ES-I3 (cell line): ENCODE measurements at regions not wholly inside any gene's neighbourhood (a gene's known extent, or its start where the extent isn't known, plus 50 kb on each side); places are given as distances from the start of the nearest gene placed in this dataset.

Experiments
- H3K36me3 ChIP-seq: 2 replicates; pipeline ENCODE4 v1.6.1; 2013; ENCODE audit warnings: mild to moderate bottlenecking, low read length, control low read depth, moderate library complexity; ENCODE audit not compliant: insufficient read depth
- H3K4me1 ChIP-seq: 2 replicates; pipeline ENCODE4 v1.6.1; 2013; ENCODE audit warnings: mild to moderate bottlenecking, control low read depth, low read length; ENCODE audit not compliant: insufficient read depth
- H3K9ac ChIP-seq: 2 replicates; pipeline ENCODE4 v1.6.1; 2013; ENCODE audit warnings: low read depth, mild to moderate bottlenecking, low read length, moderate library complexity
- H3K9me3 ChIP-seq: 2 replicates; pipeline ENCODE4 v1.6.1; 2013; ENCODE audit warnings: mild to moderate bottlenecking, low read length, moderate library complexity; ENCODE audit not compliant: control insufficient read depth, insufficient read depth

DNA sequence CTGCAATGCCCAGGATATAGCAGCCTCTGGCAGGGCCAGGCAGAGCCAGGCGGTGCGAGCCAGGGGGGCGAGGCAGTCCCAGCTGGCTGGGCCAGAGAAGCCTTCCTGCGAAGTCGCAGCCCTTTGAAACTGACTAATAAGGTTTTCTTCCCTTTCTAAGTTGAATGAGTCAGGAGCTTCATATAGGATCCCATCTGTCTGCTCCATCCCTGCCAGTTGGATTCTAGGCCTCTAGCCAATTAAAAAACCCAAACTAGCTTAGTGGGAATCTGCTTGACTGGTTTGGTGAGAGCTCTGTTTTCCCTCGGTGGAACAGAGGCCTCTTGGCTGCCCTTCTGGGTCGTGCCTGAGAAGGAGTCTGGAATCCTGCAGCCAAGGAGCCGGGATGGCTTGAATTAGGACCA is 70.1 kb upstream of the RAPGEF1 start:
- no peaks in the 10 kb centered on the region for H3K9me3 ChIP-seq
- H3K4me1 ChIP-seq, result peaks cover 28% of the 10 kb centered on the region
- H3K9ac ChIP-seq, result no peak overlapping the region
- no peaks in the 10 kb centered on the region for H3K36me3 ChIP-seq

DNA sequence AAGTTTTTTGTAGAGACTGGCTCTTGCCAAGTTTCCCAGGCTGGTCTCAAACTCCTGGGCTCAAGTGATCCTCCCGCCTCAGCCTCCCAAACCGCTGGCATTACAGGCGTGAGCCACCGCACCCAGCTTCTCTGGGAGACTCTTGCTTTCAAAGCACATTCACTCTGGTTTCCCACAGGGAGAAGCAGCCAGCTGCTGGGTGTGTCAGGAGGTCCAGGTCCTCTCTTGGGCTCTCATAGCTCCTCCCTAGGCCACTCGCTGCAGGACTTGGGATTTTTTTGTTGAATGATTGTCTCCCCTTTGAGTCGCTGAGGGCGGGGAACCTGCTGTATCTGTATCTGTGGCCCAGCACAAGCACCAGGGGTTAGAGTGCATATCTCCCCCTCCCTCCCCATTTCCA is 68.4 kb upstream of the RAPGEF1 start:
- Histone ChIP-seq H3K4me1 (peaks cover 28% of the 10 kb centered on the region), H3K36me3 (no peaks in the 10 kb centered on the region), H3K9me3 (no peaks in the 10 kb centered on the region), H3K9ac (no peak overlapping the region)

DNA sequence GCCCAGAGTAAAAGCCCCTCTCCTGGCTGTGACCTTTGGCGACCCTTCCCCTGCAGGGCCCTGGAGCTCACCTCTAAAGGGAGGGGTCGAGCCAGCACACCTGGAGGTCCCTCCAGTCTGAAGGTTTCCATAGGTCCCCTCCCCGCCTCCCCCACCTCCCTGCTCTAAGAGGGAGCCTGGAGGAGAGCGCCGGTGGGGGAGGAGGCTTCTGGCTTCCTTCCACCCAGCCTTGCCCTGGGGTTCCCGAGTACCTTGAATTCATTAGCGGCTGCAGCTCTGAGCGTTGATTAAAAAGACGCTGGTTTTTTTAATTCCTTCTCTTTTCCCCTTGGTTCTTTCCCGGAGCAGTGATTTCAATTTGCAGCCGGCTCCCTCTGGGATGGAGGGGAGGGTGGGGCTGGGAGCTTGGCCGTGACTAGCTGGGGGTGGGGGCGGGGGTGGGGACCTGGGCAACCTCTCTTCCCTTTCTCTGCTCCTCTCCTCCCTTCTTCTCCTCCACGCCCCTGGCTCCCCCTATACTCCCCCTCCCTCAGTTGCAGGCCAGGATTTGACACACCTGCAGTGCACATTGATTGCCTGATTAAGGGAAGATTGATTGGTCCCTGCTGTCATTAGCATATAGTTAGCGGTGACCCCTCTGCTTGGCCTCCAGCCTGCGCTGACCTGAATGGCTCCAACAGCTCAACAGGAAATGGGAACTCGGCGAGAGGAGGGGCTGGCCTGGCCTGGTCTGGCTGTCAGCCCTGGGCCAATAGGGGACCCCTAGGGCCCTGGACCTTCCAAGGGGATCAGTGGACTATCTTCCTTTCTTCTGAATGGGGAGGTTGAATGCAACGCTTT is 67.5 kb upstream of the RAPGEF1 start:
- H3K4me1 ChIP-seq, result peaks cover 28% of the 10 kb centered on the region
- no peaks in the 10 kb centered on the region for H3K9me3 ChIP-seq
- peak overlapping the region; percentile 46 for H3K9ac ChIP-seq
- H3K36me3 ChIP-seq, result no peaks in the 10 kb centered on the region

DNA sequence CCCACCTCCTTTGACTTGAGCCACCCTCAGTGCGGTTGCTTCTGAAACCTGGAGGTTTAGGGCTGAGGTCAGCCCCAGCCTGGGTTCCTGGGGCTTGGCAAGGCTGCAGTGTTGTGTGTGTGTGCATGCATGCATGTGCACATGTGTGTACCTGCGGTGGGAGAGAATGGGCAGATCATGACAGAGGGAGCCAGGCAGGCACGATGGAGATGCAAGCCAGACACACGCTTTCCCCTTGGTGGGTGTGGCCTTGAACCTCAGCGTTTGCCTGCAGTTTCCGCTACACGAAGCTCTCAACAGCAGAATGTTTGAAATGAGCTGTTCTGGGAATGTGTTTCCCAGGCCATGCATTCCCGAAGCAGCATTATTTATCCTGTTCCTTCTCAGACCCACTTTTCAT is 65.9 kb upstream of the RAPGEF1 start:
- Histone ChIP-seq H3K9me3 (no peaks in the 10 kb centered on the region), H3K36me3 (no peaks in the 10 kb centered on the region), H3K9ac (no peak overlapping the region), H3K4me1 (peaks cover 33% of the 10 kb centered on the region)

DNA sequence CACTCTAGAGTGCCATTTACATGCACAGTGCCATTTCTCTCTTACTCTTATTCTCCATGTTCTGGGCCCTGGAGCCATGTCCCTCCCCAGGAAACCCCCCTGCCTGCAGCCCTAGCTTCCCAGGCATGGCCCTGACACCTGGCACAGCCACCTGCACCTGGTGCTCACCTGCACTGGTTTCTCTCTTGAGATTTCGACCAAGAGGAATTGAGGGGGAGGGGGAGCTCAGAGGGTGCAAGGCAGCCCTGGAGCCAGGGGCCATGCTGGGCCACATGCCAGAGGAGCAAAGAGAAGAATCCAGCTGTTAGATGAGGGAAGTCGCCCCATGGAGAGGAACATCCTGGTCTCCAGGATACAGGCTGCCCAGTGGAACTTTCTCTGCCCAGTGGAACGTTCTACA is 65.0 kb upstream of the RAPGEF1 start:
- H3K4me1 ChIP-seq, result peaks cover 27% of the 10 kb centered on the region
- H3K36me3 ChIP-seq, result no peaks in the 10 kb centered on the region
- no peaks in the 10 kb centered on the region for H3K9me3 ChIP-seq
- H3K9ac ChIP-seq, result no peak overlapping the region

DNA sequence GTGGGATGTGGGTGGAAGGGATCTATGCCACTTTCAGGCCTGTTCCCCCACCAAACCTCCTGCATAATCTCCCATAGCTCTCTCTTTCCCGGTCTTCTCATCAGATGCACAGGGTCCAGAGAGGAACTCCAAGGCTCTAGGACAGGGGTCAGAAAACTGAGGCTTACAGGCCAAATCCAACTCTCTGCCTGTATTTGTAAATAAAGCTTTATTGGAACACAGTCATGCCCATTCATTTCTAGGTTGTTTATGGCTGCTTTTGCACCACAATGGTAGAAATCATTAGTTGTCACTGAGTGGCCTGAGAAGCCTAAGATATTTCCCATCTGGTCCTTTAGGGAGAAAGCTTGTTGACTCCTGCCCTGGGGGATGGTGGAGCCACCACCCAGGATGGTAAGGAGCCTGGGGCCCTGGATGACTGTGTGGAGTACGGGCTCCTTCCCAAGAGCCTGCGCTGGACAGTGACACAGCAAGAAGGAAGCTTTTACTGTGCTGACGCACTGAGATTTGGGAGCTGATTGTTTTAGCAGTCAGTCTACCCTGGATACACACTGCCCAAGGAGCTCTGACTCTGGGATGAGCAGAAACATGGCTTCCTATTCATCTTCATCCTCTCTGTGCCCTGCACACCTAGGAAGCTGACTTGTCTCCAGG is 64.0 kb upstream of the RAPGEF1 start:
- Histone ChIP-seq H3K36me3 (no peaks in the 10 kb centered on the region), H3K9ac (no peak overlapping the region), H3K4me1 (peaks cover 27% of the 10 kb centered on the region), H3K9me3 (no peaks in the 10 kb centered on the region)

DNA sequence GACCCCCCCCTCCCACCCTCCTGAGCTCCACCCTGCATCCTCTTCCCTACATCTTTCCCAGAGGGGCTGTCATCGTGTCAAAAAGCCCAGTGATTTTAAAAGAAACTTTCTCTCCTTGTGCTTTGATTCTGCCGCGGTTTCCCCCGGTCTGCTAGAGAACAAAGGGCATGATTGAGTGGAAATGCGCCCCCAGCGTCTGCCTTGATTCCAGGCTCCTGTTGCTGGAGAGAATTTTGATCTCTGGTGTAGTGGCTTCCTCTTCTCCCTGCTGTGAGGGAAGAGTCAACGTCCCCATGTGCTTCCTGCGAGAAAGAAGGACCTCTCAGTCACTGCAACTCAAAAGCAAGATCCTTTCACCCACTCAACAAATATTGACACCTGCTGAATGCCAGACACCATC is 61.9 kb upstream of the RAPGEF1 start:
- H3K4me1 ChIP-seq, result peaks cover 17% of the 10 kb centered on the region
- no peak overlapping the region for H3K9ac ChIP-seq
- H3K36me3 ChIP-seq, result no peaks in the 10 kb centered on the region
- no peaks in the 10 kb centered on the region for H3K9me3 ChIP-seq

DNA sequence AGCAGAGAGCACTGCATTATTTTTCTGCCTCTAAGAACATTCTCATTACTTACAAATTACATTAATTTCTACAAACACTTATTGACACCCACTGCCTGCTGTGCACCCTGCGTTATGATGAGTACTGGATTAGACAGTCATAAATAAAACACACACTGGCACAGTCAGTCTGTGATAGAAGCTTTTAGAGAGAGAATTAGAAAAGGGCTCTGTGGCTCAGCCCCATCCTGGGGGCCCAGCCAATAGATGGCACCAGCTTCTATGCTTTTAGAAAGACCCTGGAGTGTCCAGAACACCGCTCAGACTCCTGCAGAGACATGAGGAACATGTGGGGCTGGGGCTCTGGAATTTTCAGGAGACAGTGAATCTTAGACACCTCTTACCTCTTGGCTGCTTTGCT is 61.0 kb upstream of the RAPGEF1 start:
- Histone ChIP-seq H3K9me3 (no peaks in the 10 kb centered on the region), H3K9ac (no peak overlapping the region), H3K4me1 (peaks cover 8% of the 10 kb centered on the region), H3K36me3 (no peaks in the 10 kb centered on the region)

DNA sequence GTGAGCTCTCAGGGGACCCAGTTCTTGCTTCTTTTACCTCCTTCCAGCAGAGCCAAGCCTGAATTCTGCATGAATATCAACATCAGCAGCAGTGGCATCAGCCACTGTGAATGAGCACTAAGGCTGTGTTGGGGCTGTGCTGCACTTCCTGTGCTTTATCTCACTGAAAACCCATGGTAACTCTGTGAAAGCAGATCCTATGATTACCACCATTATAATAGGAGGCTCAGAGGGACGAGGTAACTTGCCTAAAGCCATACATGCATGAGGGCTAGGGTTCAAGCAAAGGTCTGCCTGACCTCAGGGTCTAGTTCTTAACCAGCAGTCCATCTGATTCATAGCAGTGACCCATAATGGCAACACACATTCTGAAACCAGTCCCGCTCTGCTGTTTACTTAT is 60.5 kb upstream of the RAPGEF1 start:
- H3K4me1 ChIP-seq, result peaks cover 4% of the 10 kb centered on the region; the same call in 1 of the 2 replicates
- no peak overlapping the region for H3K9ac ChIP-seq
- H3K9me3 ChIP-seq, result no peaks in the 10 kb centered on the region
- no peaks in the 10 kb centered on the region for H3K36me3 ChIP-seq

DNA sequence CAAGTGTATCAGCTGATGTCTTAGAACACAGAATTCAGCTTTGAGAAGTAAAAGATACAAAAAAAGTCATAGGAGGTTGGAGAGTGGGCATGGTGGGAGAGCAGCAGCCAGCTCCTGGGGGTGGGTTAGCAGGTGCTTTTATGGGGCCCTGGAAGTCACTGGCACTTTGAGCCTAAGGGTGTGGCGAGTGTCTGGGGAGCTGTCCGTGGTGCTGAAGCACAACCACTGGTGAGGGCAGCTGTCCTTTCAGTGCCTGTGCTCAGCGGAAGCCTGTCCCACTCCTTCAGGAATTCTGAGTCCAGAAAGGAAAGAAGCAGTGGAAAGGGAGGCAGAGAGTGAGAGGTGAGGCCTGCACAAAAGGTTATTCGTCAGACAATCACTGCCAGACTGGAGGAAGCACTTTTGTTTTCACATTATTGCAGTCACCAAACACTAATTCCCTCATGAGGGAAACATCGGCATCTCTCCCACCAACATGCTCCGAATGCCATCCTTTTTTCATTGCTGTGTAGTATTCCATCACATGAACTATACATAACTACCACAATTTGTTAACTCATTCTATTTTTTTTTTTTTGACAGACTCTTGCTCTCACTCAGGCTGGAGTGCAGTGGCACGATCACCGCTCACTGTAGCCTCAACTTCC is 59.4 kb upstream of the RAPGEF1 start:
- Histone ChIP-seq H3K9ac (no peak overlapping the region), H3K36me3 (no peaks in the 10 kb centered on the region), H3K9me3 (no peaks in the 10 kb centered on the region), H3K4me1 (peaks cover 12% of the 10 kb centered on the region; the same call in 1 of the 2 replicates)

DNA sequence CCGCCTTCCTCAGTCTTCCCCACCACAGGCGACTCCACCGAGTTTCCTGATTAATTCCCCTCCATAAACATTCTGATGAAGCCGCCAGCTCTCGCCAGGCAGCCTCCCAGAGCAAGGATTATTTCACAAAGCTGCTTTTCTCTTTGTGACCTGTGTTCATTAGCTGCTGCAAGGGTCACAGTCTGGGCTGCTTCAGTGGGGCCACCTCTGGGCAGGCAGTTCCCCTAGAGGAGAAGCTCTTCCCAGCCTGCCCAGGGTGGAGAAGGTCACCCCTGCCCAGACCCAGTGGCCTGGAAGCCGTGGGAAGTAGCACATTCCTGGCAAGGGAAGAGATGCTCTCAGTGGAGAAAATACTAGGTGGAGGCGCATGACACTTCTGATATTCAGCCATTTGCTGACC is 58.4 kb upstream of the RAPGEF1 start:
- Histone ChIP-seq H3K36me3 (no peaks in the 10 kb centered on the region), H3K9ac (no peak overlapping the region), H3K4me1 (peaks cover 12% of the 10 kb centered on the region; the same call in 1 of the 2 replicates), H3K9me3 (no peaks in the 10 kb centered on the region)

DNA sequence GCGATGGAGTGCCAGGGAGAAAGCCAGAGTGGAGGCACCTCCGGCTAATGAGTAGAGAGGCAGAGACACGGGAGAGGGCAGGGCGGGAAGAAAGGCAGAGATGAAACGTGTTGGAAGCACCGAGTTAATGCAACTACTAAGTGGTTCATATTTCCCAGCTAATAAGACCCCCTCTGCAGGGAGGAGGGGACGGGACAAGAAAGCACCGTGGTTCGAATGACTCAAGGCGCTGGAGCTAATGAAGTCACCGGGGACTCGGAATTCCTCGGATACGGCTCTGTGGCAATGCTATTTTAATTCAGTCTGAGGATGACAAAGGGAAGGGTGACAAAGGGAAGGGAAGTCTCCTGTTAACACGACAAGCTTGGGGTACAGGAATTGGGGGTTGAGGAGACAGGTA is 54.5 kb upstream of the RAPGEF1 start:
- Histone ChIP-seq H3K9me3 (no peaks in the 10 kb centered on the region), H3K4me1 (0 out of 2 replicates have a peak, but pooled peaks cover 8% of the 10 kb centered on the region), H3K36me3 (no peaks in the 10 kb centered on the region), H3K9ac (no peak overlapping the region)

DNA sequence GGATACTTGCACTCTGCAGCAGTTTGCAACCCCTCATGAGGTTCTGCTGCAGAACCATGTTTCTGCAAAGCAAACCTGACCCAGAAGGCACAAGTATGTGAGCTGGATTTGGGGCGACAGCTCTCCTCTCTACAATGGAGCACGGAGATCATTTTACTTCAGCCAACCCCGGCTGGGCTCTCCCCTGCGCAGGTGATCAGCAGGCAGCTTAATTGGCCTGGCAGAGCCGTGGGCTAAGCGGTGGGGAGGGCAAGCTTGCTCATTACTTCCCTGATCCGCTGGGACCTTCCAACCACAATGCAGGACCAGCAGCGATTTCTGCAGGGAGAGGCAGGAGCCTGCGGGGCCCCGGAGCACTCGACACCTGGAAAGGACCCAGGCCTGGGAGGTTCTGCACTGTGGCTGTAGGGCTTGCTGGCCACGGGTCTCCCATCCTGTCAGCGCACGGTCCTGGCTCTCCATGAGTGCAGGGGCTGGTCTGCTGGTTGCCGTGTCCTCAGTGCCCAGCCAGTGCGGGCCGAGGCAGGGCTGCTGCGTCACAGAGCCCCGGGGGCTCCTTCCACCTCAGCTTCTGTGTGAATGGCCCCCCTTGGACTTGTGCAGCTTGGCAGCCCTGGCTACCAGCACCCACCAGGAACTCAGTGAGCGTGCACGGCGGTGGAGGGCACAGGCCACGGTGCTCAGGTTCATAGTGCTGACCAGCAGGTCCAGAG is 51.8 kb upstream of the RAPGEF1 start:
- Histone ChIP-seq H3K36me3 (no peaks in the 10 kb centered on the region), H3K9me3 (no peaks in the 10 kb centered on the region), H3K9ac (no peak overlapping the region)

More for the DNA sequence above, 51.8 kb upstream of the RAPGEF1 start:
- H3K4me1 ChIP-seq, result 0 out of 2 replicates have a peak, but pooled peaks cover 8% of the 10 kb centered on the region
